Endothelial cell of umbilical vein (primary cell): ENCODE measurements at regions not wholly inside any gene's neighbourhood (a gene's known extent, or its start where the extent isn't known, plus 50 kb on each side); places are given as distances from the start of the nearest gene placed in this dataset.

ENCODE experiments used
- BruUV-seq: library from RNA; stranded (reverse); fragments of 400-500 nt; replicated peaks from 2 replicates; lab custom pipeline; 2021; lab: Mats Ljungman, UMichigan
- CTCF ChIA-PET: fragments of 300-600, 350-600 bp; sonication (Branson Sonifier 250); formaldehyde crosslinking; loops from one replicate; lab custom pipeline; 2021; ENCODE audit warnings: antibody characterized with exemption, inconsistent platforms; lab: Charles Lee
- POLR2A ChIA-PET: fragments of 300-600, 350-600 bp; sonication (Branson Sonifier 250); formaldehyde crosslinking; loops from one replicate; lab custom pipeline; 2021; ENCODE audit warnings: antibody characterized with exemption, inconsistent platforms; lab: Charles Lee
- DNase-seq: peaks from one replicate; pipeline ENCODE4 v3.0.0-alpha.2; 2011; ENCODE audit warnings: low read depth, low spot score
- FAIRE-seq: peaks from 2 replicates; lab custom pipeline; 2011; peaks lifted over from hg19 to GRCh38; lab: Jason Lieb, UNC
- H2AFZ ChIP-seq: 2 replicates; pipeline ENCODE4 v1.6.0; 2012; ENCODE audit warnings: low read depth, low read length, control low read depth, inconsistent platforms
- H3K27ac ChIP-seq: 2 replicates; pipeline ENCODE4 v1.5.1; 2011; ENCODE audit warnings: low read depth, mild to moderate bottlenecking, control low read depth, low read length, moderate library complexity; ENCODE audit not compliant: insufficient read depth
- H3K27me3 ChIP-seq, 2 experiments: 2 replicates each; pipeline versions ENCODE4 v1.6.0 to v1.6.1; 2011; ENCODE audit warnings: low read length in 2 of 2, mixed read lengths in 1 of 2; ENCODE audit not compliant: control insufficient read depth in 2 of 2, insufficient read depth in 2 of 2
- H3K36me3 ChIP-seq, 2 experiments: 2 replicates in 1 of 2; 3 replicates in 1 of 2; pipeline ENCODE4 v1.5.1; 2011; ENCODE audit warnings: low read length in 2 of 2, mild to moderate bottlenecking in 1 of 2, moderate library complexity in 1 of 2; ENCODE audit not compliant: control insufficient read depth in 2 of 2, insufficient read depth in 2 of 2; ENCODE audit errors: extremely low read depth in 1 of 2
- H3K4me1 ChIP-seq: 3 replicates; pipeline ENCODE4 v1.5.1; 2011; ENCODE audit warnings: mild to moderate bottlenecking, low read length; ENCODE audit not compliant: control insufficient read depth, insufficient read depth; ENCODE audit errors: extremely low read depth
- H3K4me2 ChIP-seq: 2 replicates; pipeline ENCODE4 v1.6.1; 2011; ENCODE audit warnings: low read length, control low read depth, mixed read lengths; ENCODE audit not compliant: insufficient read depth
- H3K4me3 ChIP-seq, 3 experiments: fragments of 200-600 bp in 1 of 3; sonication (generic), shearing (Covaris generic) in 1 of 3; replicated peaks in 1 of 3; 2 replicates each; pipeline ENCODE4 v1.5.1; 2011 to 2016; ENCODE audit warnings: control low read depth in 3 of 3, low read length in 3 of 3, mild to moderate bottlenecking in 2 of 3, inconsistent platforms in 1 of 3, low read depth in 1 of 3, moderate library complexity in 1 of 3; ENCODE audit not compliant: insufficient read depth in 1 of 3
- H3K79me2 ChIP-seq: 2 replicates; pipeline ENCODE4 v1.6.0; 2012; ENCODE audit warnings: low read length, inconsistent platforms; ENCODE audit not compliant: control insufficient read depth, insufficient read depth
- H3K9ac ChIP-seq: replicated peaks from 2 replicates; pipeline ENCODE3; 2011; ENCODE audit warnings: low read length, control low read depth; ENCODE audit not compliant: insufficient read depth; ENCODE audit errors: extremely low read depth
- H3K9me1 ChIP-seq: replicated peaks from 3 replicates; pipeline ENCODE4 v1.6.0; 2011; ENCODE audit warnings: mild to moderate bottlenecking, low read length; ENCODE audit not compliant: control insufficient read depth, insufficient read depth; ENCODE audit errors: extremely low read depth
- H3K9me3 ChIP-seq: replicated peaks from 2 replicates; pipeline ENCODE4 v1.5.1; 2012; ENCODE audit warnings: low read length, inconsistent platforms; ENCODE audit not compliant: control insufficient read depth, insufficient read depth
- H4K20me1 ChIP-seq: replicated peaks from 2 replicates; pipeline ENCODE3; 2011; ENCODE audit warnings: mild to moderate bottlenecking, low read length; ENCODE audit not compliant: control insufficient read depth, insufficient read depth; ENCODE audit errors: extremely low read depth
- CTCF ChIP-seq, 2 donors: IDR thresholded peaks; 1 replicate in 1 of 2; 2 replicates in 1 of 2; pipeline ENCODE4 v1.5.1; 2011; ENCODE audit warnings: low read length in 2 of 2, mild to moderate bottlenecking in 2 of 2, moderate library complexity in 2 of 2, control low read depth in 1 of 2, inconsistent platforms in 1 of 2, low read depth in 1 of 2; ENCODE audit not compliant: insufficient read depth in 1 of 2; ENCODE audit errors: extremely low read depth in 1 of 2
- EZH2 ChIP-seq: IDR thresholded peaks from 2 replicates; pipeline ENCODE4 v1.6.1; 2012; ENCODE audit warnings: borderline replicate concordance, low read depth, mild to moderate bottlenecking, moderate library complexity, low read length, inconsistent platforms; ENCODE audit not compliant: severe bottlenecking
- FOS ChIP-seq: IDR thresholded peaks from 2 replicates; pipeline ENCODE4 v1.6.1; 2011; ENCODE audit warnings: mild to moderate bottlenecking, low read length, moderate library complexity, borderline replicate concordance; ENCODE audit not compliant: insufficient read depth
- GATA2 ChIP-seq: IDR thresholded peaks from 2 replicates; pipeline ENCODE4 v1.7.0; 2011; ENCODE audit warnings: low read depth, mild to moderate bottlenecking, moderate library complexity, mixed read lengths, low read length; ENCODE audit not compliant: insufficient read length, insufficient read depth
- JUN ChIP-seq: IDR thresholded peaks from 2 replicates; pipeline ENCODE4 v1.6.1; 2011; ENCODE audit warnings: borderline replicate concordance, low read depth; ENCODE audit not compliant: insufficient read length, insufficient read depth
- MAX ChIP-seq: IDR thresholded peaks from 2 replicates; pipeline ENCODE4 v1.6.1; 2011; ENCODE audit not compliant: insufficient read depth, insufficient read length
- MYC ChIP-seq: IDR thresholded peaks from one replicate; pipeline ENCODE4 v1.6.1; 2011; ENCODE audit warnings: mild to moderate bottlenecking, low read depth, low read length
- POLR2A ChIP-seq: IDR thresholded peaks from 2 replicates; pipeline ENCODE4 v1.6.1; 2012; ENCODE audit warnings: low read depth, mild to moderate bottlenecking, control low read depth, low read length
- POLR2AphosphoS5 ChIP-seq: IDR thresholded peaks from 2 replicates; pipeline ENCODE4 v1.6.1; 2012; ENCODE audit warnings: low read depth, mild to moderate bottlenecking, control low read depth, low read length, moderate library complexity; ENCODE audit not compliant: insufficient read depth
- dilution Hi-C: fragments of 300-500 bp; cut with MboI; formaldehyde crosslinking; loops from one replicate; pipeline ENCODE4 v1.15.0; 2019; ENCODE audit warnings: low sequenced_read_pairs; ENCODE audit not compliant: extremely low pct_ligation_motif_present
- intact Hi-C: fragments of 100-400 bp; cut with micrococcal nuclease; formaldehyde crosslinking; loops from one replicate; pipeline ENCODE4 v1.10.0; 2022

GRCh38 chr12:74820324-74820723, 282.7 kb downstream of the ATXN7L3B start:
- Histone ChIP-seq H3K36me3 (no peaks in the 10 kb centered on the region), H3K9me1 (no peaks in the 10 kb centered on the region), H3K27me3 (no peaks in the 10 kb centered on the region), H3K4me2 (no peak overlapping the region), H3K79me2 (no peaks in the 10 kb centered on the region), H4K20me1 (no peaks in the 10 kb centered on the region), H3K4me1 (no peaks in the 10 kb centered on the region), H2AFZ (no peak overlapping the region), H3K9ac (no peak overlapping the region), H3K9me3 (no peaks in the 10 kb centered on the region), H3K4me3 (no peak overlapping the region), H3K27ac (no peak overlapping the region)
- BruUV-seq: no TSS peak
- no peak for DNase-seq
- dilution Hi-C loops (no loop called here), intact Hi-C loops (no loop called here)
- TF ChIP-seq POLR2A (no peak), FOS (no peak), MYC (no peak), JUN (no peak), EZH2 (no peak), POLR2AphosphoS5 (no peak), GATA2 (no peak), CTCF (IDR thresholded peaks at IDR 0.05; ENCODE audit: extremely low read depth in 1 of 2, insufficient read depth in 1 of 2, low read depth in 1 of 2, low read length in 2 of 2) (no peak), MAX (no peak)
- no peak for FAIRE-seq
- CTCF ChIA-PET: no interaction called here
- POLR2A ChIA-PET: no interaction called here
